GM12874 (cell line): ENCODE measurements at regions not wholly inside any gene's neighbourhood (a gene's known extent, or its start where the extent isn't known, plus 50 kb on each side); places are given as distances from the start of the nearest gene placed in this dataset.

Experiments
- TF ChIP-seq, protein P1 (sequence below): IDR thresholded peaks from 2 replicates; pipeline ENCODE4 v1.5.1; 2011; ENCODE audit warnings: low read depth, mild to moderate bottlenecking, control low read depth, low read length, moderate library complexity; ENCODE audit not compliant: insufficient read depth

DNA sequence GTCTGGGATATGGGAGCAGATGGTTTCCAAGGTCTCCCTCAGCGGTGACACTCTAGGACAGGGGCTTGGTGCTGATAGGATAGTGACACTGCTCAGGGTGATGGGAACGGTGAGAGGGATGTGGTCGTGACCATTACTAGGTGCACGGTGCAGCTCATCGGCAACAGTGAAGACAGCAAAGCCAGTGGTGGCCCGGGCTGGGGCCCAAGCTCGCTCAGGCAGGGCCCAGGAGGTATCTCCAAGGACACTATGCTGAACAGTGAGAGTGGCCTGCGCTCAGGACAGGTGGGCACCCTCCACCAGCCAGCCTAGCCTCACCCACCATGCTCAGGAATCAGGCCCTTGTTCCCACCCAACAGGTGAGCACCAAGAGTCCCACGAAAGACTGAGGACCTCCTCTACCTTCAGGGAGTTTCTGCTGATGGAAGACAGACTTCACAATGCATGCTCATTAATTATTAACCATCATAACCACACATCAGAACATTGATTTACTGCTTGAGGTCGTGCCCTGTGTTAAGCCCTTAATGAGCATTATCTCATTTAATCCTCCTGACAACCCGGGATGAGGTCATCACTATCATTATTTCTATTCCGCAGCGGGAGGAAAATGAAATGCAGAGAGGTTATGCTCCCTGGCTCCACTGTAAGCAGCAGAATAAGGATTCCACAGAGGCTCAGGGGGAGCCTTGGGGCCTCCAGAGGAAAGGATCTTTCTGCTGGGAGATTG, 269.4 kb downstream of the UACA start:
- TF ChIP-seq, protein P1, sequence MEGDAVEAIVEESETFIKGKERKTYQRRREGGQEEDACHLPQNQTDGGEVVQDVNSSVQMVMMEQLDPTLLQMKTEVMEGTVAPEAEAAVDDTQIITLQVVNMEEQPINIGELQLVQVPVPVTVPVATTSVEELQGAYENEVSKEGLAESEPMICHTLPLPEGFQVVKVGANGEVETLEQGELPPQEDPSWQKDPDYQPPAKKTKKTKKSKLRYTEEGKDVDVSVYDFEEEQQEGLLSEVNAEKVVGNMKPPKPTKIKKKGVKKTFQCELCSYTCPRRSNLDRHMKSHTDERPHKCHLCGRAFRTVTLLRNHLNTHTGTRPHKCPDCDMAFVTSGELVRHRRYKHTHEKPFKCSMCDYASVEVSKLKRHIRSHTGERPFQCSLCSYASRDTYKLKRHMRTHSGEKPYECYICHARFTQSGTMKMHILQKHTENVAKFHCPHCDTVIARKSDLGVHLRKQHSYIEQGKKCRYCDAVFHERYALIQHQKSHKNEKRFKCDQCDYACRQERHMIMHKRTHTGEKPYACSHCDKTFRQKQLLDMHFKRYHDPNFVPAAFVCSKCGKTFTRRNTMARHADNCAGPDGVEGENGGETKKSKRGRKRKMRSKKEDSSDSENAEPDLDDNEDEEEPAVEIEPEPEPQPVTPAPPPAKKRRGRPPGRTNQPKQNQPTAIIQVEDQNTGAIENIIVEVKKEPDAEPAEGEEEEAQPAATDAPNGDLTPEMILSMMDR: no peak

DNA sequence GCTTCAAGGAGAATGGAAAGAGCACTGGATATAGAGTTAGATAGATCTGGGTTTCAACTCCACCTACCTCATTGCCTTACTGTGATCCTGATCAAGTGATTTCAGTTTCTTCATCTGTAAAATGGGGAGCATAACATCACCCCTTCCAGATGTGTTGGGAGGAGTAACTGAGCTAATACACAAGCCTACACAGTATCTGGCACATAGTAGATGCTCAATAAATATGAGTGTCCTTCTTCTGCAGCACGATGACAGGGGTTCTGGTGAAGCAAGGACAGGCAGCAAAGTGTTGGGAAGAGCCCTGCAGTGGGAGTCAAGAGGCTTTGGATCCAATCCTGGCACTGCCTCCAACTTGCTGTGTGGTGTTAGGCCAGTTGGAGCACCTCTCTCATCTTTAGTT, 270.0 kb downstream of the UACA start:
- TF ChIP-seq, protein P1: no peak

DNA sequence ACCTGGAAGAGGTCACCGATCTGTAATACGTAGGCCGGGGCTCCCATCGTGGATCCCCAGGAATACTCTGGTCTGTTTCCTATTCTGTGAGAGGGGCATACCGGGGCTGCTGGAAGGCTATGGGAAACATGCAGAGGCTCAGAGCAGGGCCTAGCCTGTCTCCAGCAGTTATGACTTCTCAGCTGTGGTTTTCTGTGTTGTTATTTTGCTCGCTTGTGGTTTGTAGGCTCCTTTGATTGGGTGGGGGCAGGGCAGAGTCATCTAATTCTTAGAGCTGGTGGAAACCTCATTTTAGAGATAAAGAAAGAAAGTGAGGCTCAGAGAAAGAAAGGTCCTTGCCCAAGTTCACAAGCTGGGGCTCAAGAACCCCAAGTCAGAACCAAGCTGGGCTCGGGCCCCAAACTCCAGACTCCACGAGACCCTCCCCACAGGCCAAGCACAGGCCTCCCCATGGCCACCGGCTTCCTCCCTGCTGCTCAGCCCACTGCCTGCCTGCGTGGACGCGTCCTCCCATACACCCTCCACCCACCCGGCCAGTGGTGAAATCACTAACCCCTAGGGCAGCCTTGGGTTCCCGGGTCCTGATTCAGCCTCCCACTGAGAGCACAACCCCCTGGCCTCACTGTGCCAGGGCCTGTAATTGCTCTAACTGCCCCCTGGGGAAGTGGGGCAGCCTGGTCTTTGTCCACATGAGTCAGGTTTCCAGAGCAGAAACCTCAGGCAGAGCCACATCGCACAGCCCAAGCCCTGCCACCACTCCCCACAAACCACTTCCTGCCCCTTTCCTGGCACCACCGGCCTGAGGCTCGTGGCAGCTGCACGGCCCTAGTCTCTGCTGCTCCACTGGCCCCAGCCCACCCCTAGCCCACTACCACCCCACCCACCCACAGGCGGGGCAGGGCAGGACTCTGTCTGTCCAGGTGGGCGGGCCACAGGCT, 270.8 kb downstream of the UACA start:
- TF ChIP-seq, protein P1: no peak

DNA sequence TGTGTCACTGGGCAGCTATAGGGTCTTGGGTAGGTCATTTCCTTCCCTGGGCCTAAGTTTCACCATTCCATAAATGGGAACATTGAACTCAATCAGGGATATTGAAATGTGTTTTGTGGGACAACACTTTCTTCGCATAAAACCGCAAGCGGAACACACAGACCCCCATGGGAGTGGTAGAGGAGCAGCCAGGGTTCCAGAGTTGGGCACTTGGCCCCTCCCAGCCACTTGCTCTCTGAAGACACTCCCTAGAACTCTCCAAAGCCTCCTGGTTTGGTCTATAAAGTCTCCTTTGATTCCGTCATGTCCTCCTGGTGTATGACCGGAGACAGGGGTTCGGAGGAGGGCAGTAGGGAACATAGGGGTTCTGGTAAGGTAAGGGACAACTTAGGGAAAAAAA, 271.7 kb downstream of the UACA start:
- TF ChIP-seq, protein P1: no peak

DNA sequence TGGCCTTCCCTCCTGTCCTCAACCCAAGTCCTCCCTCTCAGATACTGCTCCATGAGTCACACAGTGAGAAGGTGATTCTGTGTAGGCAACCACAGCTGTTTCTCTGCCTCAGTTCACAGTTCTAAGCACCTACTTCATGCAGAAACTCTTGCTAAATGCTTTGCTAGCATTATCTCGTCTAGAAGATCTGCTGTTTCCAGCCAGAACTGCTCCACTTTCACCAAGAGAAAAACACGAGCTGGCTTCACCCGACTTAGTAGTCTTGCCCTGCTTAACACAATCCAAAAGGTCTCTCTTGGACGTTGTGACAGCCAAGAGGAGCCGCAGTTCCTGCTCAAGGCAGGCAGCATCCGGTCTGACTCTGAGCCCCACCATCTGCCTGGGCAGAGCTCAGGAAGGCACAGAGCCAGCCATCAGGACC, 272.1 kb downstream of the UACA start:
- TF ChIP-seq, protein P1: no peak

DNA sequence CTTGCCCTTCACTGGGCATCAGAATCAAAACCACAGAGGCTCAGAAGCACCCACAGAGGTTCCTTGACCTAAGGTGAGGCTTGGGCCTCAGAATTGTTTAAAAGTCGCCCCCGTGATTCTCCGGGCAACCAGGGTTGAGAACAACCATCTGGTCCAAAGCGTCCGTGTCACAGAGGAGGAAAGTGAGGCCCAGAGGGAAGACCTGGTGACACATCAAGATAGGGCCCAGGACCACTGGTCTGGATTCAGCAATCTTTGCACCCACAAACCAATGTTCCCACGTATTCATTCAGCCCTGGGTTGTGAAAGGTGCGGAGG, 272.6 kb downstream of the UACA start:
- TF ChIP-seq, protein P1: no peak

DNA sequence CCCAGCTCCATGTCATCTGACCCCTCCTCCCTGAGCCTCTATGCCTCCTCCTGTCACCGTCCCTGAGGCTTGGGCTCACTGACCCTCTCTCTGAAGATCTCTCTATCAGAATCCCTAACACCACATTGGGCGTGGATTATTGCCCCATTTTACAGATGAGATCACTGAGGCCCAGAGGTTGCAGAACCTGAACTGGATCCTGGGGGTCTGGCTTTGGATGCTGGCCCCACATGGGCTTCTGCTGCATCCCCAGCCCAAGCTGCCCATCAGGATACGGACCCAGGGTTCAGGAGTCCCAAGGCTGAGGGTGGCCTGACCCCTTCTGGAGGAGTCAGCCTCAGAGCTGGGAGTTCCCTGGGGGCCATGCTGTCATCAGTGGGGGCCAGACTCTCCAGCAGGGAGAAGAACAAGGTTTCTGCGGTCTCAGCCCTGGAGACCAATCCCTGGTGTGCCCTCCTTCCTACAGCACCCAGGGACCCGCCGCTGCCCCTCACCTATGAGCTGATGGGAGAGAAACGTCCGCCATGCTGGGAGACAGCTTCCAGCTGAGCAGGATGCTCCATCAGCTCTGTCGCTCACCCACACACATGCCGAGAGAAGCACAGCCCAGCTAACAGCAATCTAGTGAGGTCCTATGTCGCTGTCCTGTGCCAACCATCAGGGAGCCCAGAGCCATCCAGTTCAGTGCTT, 273.1 kb downstream of the UACA start:
- TF ChIP-seq, protein P1: no peak
